ENCODE measurements at regions not wholly inside any gene's neighbourhood (a gene's known extent, or its start where the extent isn't known, plus 50 kb on each side); places are given as distances from the start of the nearest gene placed in this dataset.

- Histone ChIP-seq H3K4me1 (peaks cover 0 to 72% (median 63%) of the 10 kb centered on the region in 4 donors), H3K36me3 (no peaks in the 10 kb centered on the region), H3K27ac (peak overlapping the region; percentile 100), H3K27me3 (no peaks in the 10 kb centered on the region), H3K9me3 (no peaks in the 10 kb centered on the region), H3K4me3 (peak overlapping the region; percentile 53 to 63)
- DNase-seq, result peak; percentile 49 to 79
- intact Hi-C loops (cut with DNase I; ENCODE audit: low total_unique reads), result loop anchor here (5.0 to 10.0 kb wide), 2 partner anchors 160 to 227 kb away; no protein-coding TSS in a partner anchor
- peak in 1 of 2 experiments; percentile 21 for TF ChIP-seq CTCF (IDR thresholded peaks at IDR 0.05)
Measured at GRCh38 chr9:129481810-129482511, 138.9 kb downstream of the C9orf50 start.

DNA sequence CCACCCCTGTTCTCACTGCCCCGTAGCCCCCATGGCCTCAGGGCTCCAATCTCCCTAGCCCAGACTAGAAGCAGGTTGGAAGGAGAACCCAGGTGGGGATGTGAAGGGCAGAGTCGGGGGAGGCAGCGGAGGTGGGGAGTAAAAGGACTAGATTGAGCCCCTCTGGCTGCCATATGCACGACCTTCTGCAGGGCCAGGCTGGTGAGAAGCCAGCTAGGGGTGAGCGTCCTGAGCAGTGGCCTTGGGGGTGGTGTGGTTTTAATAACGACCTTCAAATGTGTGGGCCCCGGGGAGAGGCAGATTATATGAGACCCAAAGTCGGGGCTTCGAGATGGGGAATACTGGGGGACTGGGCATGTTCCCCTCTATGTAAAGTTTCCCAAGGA, 139.5 kb downstream of the C9orf50 start:
- intact Hi-C loops (cut with DNase I; ENCODE audit: low total_unique reads), result loop anchor here (5.0 to 10.0 kb wide), 2 partner anchors 159 to 227 kb away; no protein-coding TSS in a partner anchor

DNA sequence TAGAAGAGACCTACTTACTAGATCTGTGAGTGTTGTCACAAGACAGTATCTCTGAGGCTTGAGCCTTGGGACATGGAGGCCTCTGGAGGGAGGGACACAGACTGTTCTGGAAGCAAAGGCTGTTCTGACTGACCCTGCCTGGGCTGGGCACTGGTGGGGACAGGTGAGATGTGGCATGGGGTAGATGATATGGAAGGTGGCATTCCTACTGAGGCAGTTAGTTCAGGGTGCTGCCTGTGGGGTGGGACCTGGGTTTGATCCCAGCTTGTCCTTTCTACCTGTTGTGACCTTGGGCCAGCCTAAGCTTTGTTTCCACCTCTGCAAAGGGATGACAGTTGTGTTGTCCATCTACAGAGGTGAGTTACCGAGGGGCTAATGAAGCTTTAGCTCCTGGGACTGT, 140.2 kb downstream of the C9orf50 start:
- Histone ChIP-seq H3K9me3 (no peaks in the 10 kb centered on the region), H3K4me3 (no peak overlapping the region), H3K36me3 (no peaks in the 10 kb centered on the region), H3K27ac (peak overlapping the region; percentile 100), H3K4me1 (peaks cover 0 to 60% (median 53%) of the 10 kb centered on the region in 4 donors), H3K27me3 (no peaks in the 10 kb centered on the region)
- intact Hi-C loops (cut with DNase I; ENCODE audit: low total_unique reads), result loop anchor here (5.0 to 10.0 kb wide), 2 partner anchors 158 to 226 kb away; no protein-coding TSS in a partner anchor
- no peak for DNase-seq
- no peak for TF ChIP-seq CTCF (IDR thresholded peaks at IDR 0.05)

More for the DNA sequence above, 139.5 kb downstream of the C9orf50 start:
- peak overlapping the region; percentile 100 for H3K27ac ChIP-seq
- H3K4me3 ChIP-seq, result peak overlapping the region; percentile 53 to 63
- DNase-seq, result peak in 1 of 2 donors; percentile 33
- no peak for TF ChIP-seq CTCF (IDR thresholded peaks at IDR 0.05)
- H3K4me1 ChIP-seq, result peaks cover 0 to 67% (median 60%) of the 10 kb centered on the region in 4 donors
- H3K36me3 ChIP-seq, result no peaks in the 10 kb centered on the region
- no peaks in the 10 kb centered on the region for H3K9me3 ChIP-seq
- H3K27me3 ChIP-seq, result no peaks in the 10 kb centered on the region

DNA sequence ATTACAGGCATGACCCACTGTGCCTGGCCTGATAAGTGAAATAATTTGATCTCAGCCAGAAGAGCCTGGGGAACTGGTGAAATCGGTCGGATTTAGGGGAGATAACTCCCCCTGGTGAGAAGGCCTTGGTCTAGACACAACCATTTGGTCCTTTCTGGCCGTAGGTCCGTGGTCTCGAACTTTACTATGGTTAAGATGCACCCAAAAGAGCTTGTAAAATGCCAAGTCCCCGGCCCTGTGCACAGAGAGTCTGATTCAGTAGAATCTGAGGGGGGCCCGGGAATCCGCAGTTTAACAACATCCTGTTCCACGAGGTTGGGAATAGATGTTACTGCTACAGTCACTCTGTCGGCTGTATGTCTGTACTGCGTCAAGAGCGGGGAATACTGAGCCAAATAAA, 140.7 kb downstream of the C9orf50 start:
- intact Hi-C loops (cut with DNase I; ENCODE audit: low total_unique reads), result loop anchor here (5.0 to 10.0 kb wide), 2 partner anchors 158 to 225 kb away; no protein-coding TSS in a partner anchor
- H3K27ac ChIP-seq, result peak overlapping the region; percentile 100
- H3K4me1 ChIP-seq, result peaks cover 0 to 55% (median 48%) of the 10 kb centered on the region in 4 donors
- peak; percentile 42 to 83 for DNase-seq
- TF ChIP-seq CTCF (IDR thresholded peaks at IDR 0.05), result peak; percentile 19 to 34
- H3K9me3 ChIP-seq, result no peaks in the 10 kb centered on the region
- no peaks in the 10 kb centered on the region for H3K27me3 ChIP-seq
- no peak overlapping the region for H3K4me3 ChIP-seq
- H3K36me3 ChIP-seq, result no peaks in the 10 kb centered on the region

- H3K27ac ChIP-seq, result peak overlapping the region; percentile 100
- TF ChIP-seq CTCF (IDR thresholded peaks at IDR 0.05), result no peak
- no peak overlapping the region for H3K4me3 ChIP-seq
- intact Hi-C loops (cut with DNase I; ENCODE audit: low total_unique reads), result loop anchor here (5.0 to 10.0 kb wide), 2 partner anchors 157 to 225 kb away; no protein-coding TSS in a partner anchor
- peaks cover 0 to 50% (median 43%) of the 10 kb centered on the region in 4 donors for H3K4me1 ChIP-seq
- H3K36me3 ChIP-seq, result no peaks in the 10 kb centered on the region
- no peaks in the 10 kb centered on the region for H3K9me3 ChIP-seq
- no peak for DNase-seq
- no peaks in the 10 kb centered on the region for H3K27me3 ChIP-seq
Measured at GRCh38 chr9:129479631-129480011, 141.3 kb downstream of the C9orf50 start.

Data from tibial artery (tissue), 4 donors.